ENCODE measurements at regions not wholly inside any gene's neighbourhood (a gene's known extent, or its start where the extent isn't known, plus 50 kb on each side); places are given as distances from the start of the nearest gene placed in this dataset.
A peak's percentile ranks its signal among the peaks of the same experiment; 100 is the strongest.

- no peaks in the 10 kb centered on the region for H3K9me3 ChIP-seq (ENCODE audit: control insufficient read depth, low read length)
- H3K4me3 ChIP-seq (ENCODE audit: low read length): no peak overlapping the region
- intact Hi-C loops (cut with DNase I): no loop called here
- WGBS: 49% methylated on average over 1 of the region's 1 CpG
- no peaks in the 10 kb centered on the region for H3K27me3 ChIP-seq (ENCODE audit: control insufficient read depth, insufficient read depth)
- peaks cover 1% of the 10 kb centered on the region for H3K4me1 ChIP-seq (ENCODE audit: control insufficient read depth, insufficient read depth, low read length)
- ATAC-seq (peak in 1 of 2 donors; percentile 75), DNase-seq (no peak)
- H3K27ac ChIP-seq (ENCODE audit: low read length): no peak overlapping the region
Observed at GRCh38 chr6:132142308-132142707, 191.1 kb upstream of the CCN2 start.

GRCh38 chr6:132140189-132140588 is 189.0 kb upstream of the CCN2 start:
- WGBS: 96% methylated on average over 3 of the region's 3 CpGs
- Histone ChIP-seq H3K4me1 (ENCODE audit: control insufficient read depth, insufficient read depth, low read length) (peaks cover 1% of the 10 kb centered on the region), H3K4me3 (ENCODE audit: low read length) (no peak overlapping the region), H3K27me3 (ENCODE audit: control insufficient read depth, insufficient read depth) (no peaks in the 10 kb centered on the region), H3K27ac (ENCODE audit: low read length) (no peak overlapping the region), H3K9me3 (ENCODE audit: control insufficient read depth, low read length) (no peaks in the 10 kb centered on the region)
- no peak for DNase-seq
- no peak for ATAC-seq
- intact Hi-C loops (cut with DNase I): no loop called here

GRCh38 chr6:132139611-132140010 is 188.4 kb upstream of the CCN2 start:
- H3K4me1 ChIP-seq (ENCODE audit: control insufficient read depth, insufficient read depth, low read length): peaks cover 1% of the 10 kb centered on the region
- H3K4me3 ChIP-seq (ENCODE audit: low read length): no peak overlapping the region
- H3K27me3 ChIP-seq (ENCODE audit: control insufficient read depth, insufficient read depth): no peaks in the 10 kb centered on the region
- intact Hi-C loops (cut with DNase I): loop anchor here in 2 of 4 donors (10.0 kb wide), 1 partner anchor 185 kb away; the partner anchor contains the start of gene CCN2 (in 2 of the 2)
- H3K27ac ChIP-seq (ENCODE audit: low read length): no peak overlapping the region
- no peak for DNase-seq
- WGBS: 91% methylated on average over 2 of the region's 2 CpGs
- ATAC-seq: no peak
- H3K9me3 ChIP-seq (ENCODE audit: control insufficient read depth, low read length): no peaks in the 10 kb centered on the region

GRCh38 chr6:132136981-132137380 is 185.8 kb upstream of the CCN2 start:
- peaks cover 5% of the 10 kb centered on the region for H3K4me1 ChIP-seq (ENCODE audit: control insufficient read depth, insufficient read depth, low read length)
- H3K4me3 ChIP-seq (ENCODE audit: low read length): no peak overlapping the region
- no peaks in the 10 kb centered on the region for H3K9me3 ChIP-seq (ENCODE audit: control insufficient read depth, low read length)
- ATAC-seq: no peak
- H3K27me3 ChIP-seq (ENCODE audit: control insufficient read depth, insufficient read depth): no peaks in the 10 kb centered on the region
- DNase-seq: no peak
- WGBS: 65% methylated on average over 3 of the region's 3 CpGs
- intact Hi-C loops (cut with DNase I): loop anchor here in 2 of 4 donors (10.0 kb wide), 1 partner anchor 182 kb away; the partner anchor contains the start of gene CCN2 (in 2 of the 2)
- H3K27ac ChIP-seq (ENCODE audit: low read length): no peak overlapping the region

- 92% methylated on average over 6 of the region's 6 CpGs for WGBS
- DNase-seq (no peak), ATAC-seq (no peak)
- intact Hi-C loops (cut with DNase I): loop anchor here in 2 of 4 donors (10.0 kb wide), 1 partner anchor 181 kb away; the partner anchor contains the start of gene CCN2 (in 2 of the 2)
- H3K9me3 ChIP-seq (ENCODE audit: control insufficient read depth, low read length): no peaks in the 10 kb centered on the region
- no peak overlapping the region for H3K4me3 ChIP-seq (ENCODE audit: low read length)
- no peak overlapping the region for H3K27ac ChIP-seq (ENCODE audit: low read length)
- H3K4me1 ChIP-seq (ENCODE audit: control insufficient read depth, insufficient read depth, low read length): peaks cover 7% of the 10 kb centered on the region
- H3K27me3 ChIP-seq (ENCODE audit: control insufficient read depth, insufficient read depth): no peaks in the 10 kb centered on the region
Observed at GRCh38 chr6:132135409-132135808, 184.2 kb upstream of the CCN2 start.

GRCh38 chr6:132133736-132134445 is 182.7 kb upstream of the CCN2 start:
- WGBS: 39% methylated on average over 5 of the region's 5 CpGs
- Histone ChIP-seq H3K4me1 (ENCODE audit: control insufficient read depth, insufficient read depth, low read length) (peaks cover 7% of the 10 kb centered on the region), H3K9me3 (ENCODE audit: control insufficient read depth, low read length) (no peaks in the 10 kb centered on the region), H3K27me3 (ENCODE audit: control insufficient read depth, insufficient read depth) (no peaks in the 10 kb centered on the region), H3K4me3 (ENCODE audit: low read length) (no peak overlapping the region), H3K27ac (ENCODE audit: low read length) (no peak overlapping the region)
- intact Hi-C loops (cut with DNase I): loop anchor here in 3 of 4 donors (5.0 to 10.0 kb wide), 2 partner anchors 179 to 182 kb away; partner anchors contain the start of gene CCN2 (in 3 of the 3)
- DNase-seq (peak in 2 of 3 donors; percentile 36 to 45), ATAC-seq (no peak)

- H3K27me3 ChIP-seq (ENCODE audit: control insufficient read depth, insufficient read depth): no peaks in the 10 kb centered on the region
- intact Hi-C loops (cut with DNase I): loop anchor here in 3 of 4 donors (5.0 to 10.0 kb wide), 2 partner anchors 178 to 181 kb away; partner anchors contain the start of gene CCN2 (in 3 of the 3)
- no peak overlapping the region for H3K4me3 ChIP-seq (ENCODE audit: low read length)
- no peaks in the 10 kb centered on the region for H3K9me3 ChIP-seq (ENCODE audit: control insufficient read depth, low read length)
- H3K27ac ChIP-seq (ENCODE audit: low read length): peak overlapping the region; percentile 70
- H3K4me1 ChIP-seq (ENCODE audit: control insufficient read depth, insufficient read depth, low read length): peaks cover 7% of the 10 kb centered on the region
- DNase-seq (no peak), ATAC-seq (no peak)
- WGBS: 45% methylated on average over 3 of the region's 3 CpGs
Observed at GRCh38 chr6:132132924-132133639, 181.9 kb upstream of the CCN2 start.

- Histone ChIP-seq H3K4me3 (ENCODE audit: low read length) (no peak overlapping the region), H3K9me3 (ENCODE audit: control insufficient read depth, low read length) (no peaks in the 10 kb centered on the region), H3K27ac (ENCODE audit: low read length) (peak overlapping the region; percentile 70), H3K27me3 (ENCODE audit: control insufficient read depth, insufficient read depth) (no peaks in the 10 kb centered on the region), H3K4me1 (ENCODE audit: control insufficient read depth, insufficient read depth, low read length) (peaks cover 7% of the 10 kb centered on the region)
- ATAC-seq (peak; percentile 72 to 74), DNase-seq (no peak)
- WGBS: 25% methylated on average over 2 of the region's 2 CpGs
- intact Hi-C loops (cut with DNase I): loop anchor here in 3 of 4 donors (5.0 to 10.0 kb wide), 2 partner anchors 178 to 180 kb away; partner anchors contain the start of gene CCN2 (in 3 of the 3)
Observed at GRCh38 chr6:132132422-132132821, 181.2 kb upstream of the CCN2 start.

- peak overlapping the region; percentile 98 for H3K27ac ChIP-seq (ENCODE audit: low read length)
- intact Hi-C loops (cut with DNase I): loop anchor here in 3 of 4 donors (2.0 to 10.0 kb wide), 3 partner anchors 69 to 179 kb away; partner anchors contain the start of gene CCN2 (in 3 of the 3)
- peaks cover 7% of the 10 kb centered on the region for H3K4me1 ChIP-seq (ENCODE audit: control insufficient read depth, insufficient read depth, low read length)
- no peaks in the 10 kb centered on the region for H3K9me3 ChIP-seq (ENCODE audit: control insufficient read depth, low read length)
- no peak overlapping the region for H3K4me3 ChIP-seq (ENCODE audit: low read length)
- H3K27me3 ChIP-seq (ENCODE audit: control insufficient read depth, insufficient read depth): no peaks in the 10 kb centered on the region
- ATAC-seq: peak; percentile 90 to 95
- WGBS: 30% methylated on average over 2 of the region's 2 CpGs
- DNase-seq: peak; percentile 46 to 59 (median 49)
Observed at GRCh38 chr6:132131758-132132157, 180.6 kb upstream of the CCN2 start.

- 32% methylated on average over 3 of the region's 3 CpGs for WGBS
- Histone ChIP-seq H3K27me3 (ENCODE audit: control insufficient read depth, insufficient read depth) (no peaks in the 10 kb centered on the region), H3K9me3 (ENCODE audit: control insufficient read depth, low read length) (no peaks in the 10 kb centered on the region), H3K4me1 (ENCODE audit: control insufficient read depth, insufficient read depth, low read length) (peaks cover 7% of the 10 kb centered on the region), H3K4me3 (ENCODE audit: low read length) (no peak overlapping the region), H3K27ac (ENCODE audit: low read length) (peak overlapping the region; percentile 98)
- ATAC-seq (no peak), DNase-seq (no peak)
- intact Hi-C loops (cut with DNase I): loop anchor here in 3 of 4 donors (2.0 to 10.0 kb wide), 3 partner anchors 69 to 179 kb away; partner anchors contain the start of gene CCN2 (in 3 of the 3)
Observed at GRCh38 chr6:132131351-132131750, 180.2 kb upstream of the CCN2 start.

All from right cardiac atrium (tissue), 5 donors.